HEK293 (cell line): ENCODE measurements at regions not wholly inside any gene's neighbourhood (a gene's known extent, or its start where the extent isn't known, plus 50 kb on each side); places are given as distances from the start of the nearest gene placed in this dataset.

Source experiments
- CTCF ChIA-PET: fragments of 350-600 bp; formaldehyde crosslinking; extraction: SDS; loops from one replicate; lab custom pipeline; 2021; ENCODE audit warnings: antibody characterized with exemption; lab: Yijun Ruan, JAX
- POLR2A ChIA-PET: fragments of 300-600 bp; formaldehyde crosslinking; extraction: SDS; loops from one replicate; lab custom pipeline; 2020; ENCODE audit warnings: antibody characterized with exemption, inconsistent platforms; lab: Yijun Ruan, JAX
- H3K27ac ChIP-seq: fragments of 200-500 bp; sonication (Bioruptor generic); 2 replicates; pipeline ENCODE4 v1.5.1; 2014; ENCODE audit warnings: low read depth, low read length, control low read depth, inconsistent platforms; ENCODE audit errors: extremely low read depth
- H3K36me3 ChIP-seq, 2 experiments: fragments of 200-500 bp in 1 of 2; sonication (Bioruptor generic) in 1 of 2; 1 replicate in 1 of 2; 2 replicates in 1 of 2; pipeline ENCODE4 v1.5.1; 2014 to 2017; ENCODE audit warnings: inconsistent platforms in 2 of 2, low read length in 2 of 2; ENCODE audit not compliant: control insufficient read depth in 2 of 2, insufficient read depth in 1 of 2
- H3K4me1 ChIP-seq: fragments of 200-500 bp; sonication (Bioruptor generic); 2 replicates; pipeline ENCODE4 v1.5.1; 2014; ENCODE audit warnings: mild to moderate bottlenecking, low read length, inconsistent platforms; ENCODE audit not compliant: control insufficient read depth, insufficient read depth
- H3K4me3 ChIP-seq: 2 replicates; pipeline ENCODE4 v1.5.1; 2011; ENCODE audit warnings: low read depth, mild to moderate bottlenecking, control low read depth, low read length, moderate library complexity
- H3K9me3 ChIP-seq: fragments of 200-500 bp; sonication (Bioruptor generic); 2 replicates; pipeline ENCODE4 v1.5.1; 2014; ENCODE audit warnings: low read depth, low read length, inconsistent platforms; ENCODE audit not compliant: control insufficient read depth, insufficient read depth
- BCL6B ChIP-seq: fragments of 450-650 bp; formaldehyde crosslinking; IDR thresholded peaks from 2 replicates; pipeline ENCODE4 v1.5.1; 2017; ENCODE audit warnings: missing biosample characterization, missing genetic modification characterization
- GLIS1 ChIP-seq: fragments of 450-650 bp; formaldehyde crosslinking; IDR thresholded peaks from 2 replicates; pipeline ENCODE4 v1.5.1; 2016; ENCODE audit warnings: missing biosample characterization, missing genetic modification characterization
- HIC1 ChIP-seq: fragments of 450-650 bp; formaldehyde crosslinking; IDR thresholded peaks from 2 replicates; pipeline ENCODE4 v1.5.1; 2016; ENCODE audit warnings: missing biosample characterization, missing genetic modification characterization
- IKZF3 ChIP-seq: fragments of 450-650 bp; IDR thresholded peaks from 2 replicates; pipeline ENCODE4 v1.5.0; 2018; ENCODE audit warnings: missing biosample characterization, mild to moderate bottlenecking, missing genetic modification characterization, moderate library complexity
- OVOL3 ChIP-seq: fragments of 450-650 bp; formaldehyde crosslinking; IDR thresholded peaks from 2 replicates; pipeline ENCODE4 v1.5.1; 2016; ENCODE audit warnings: missing biosample characterization, missing genetic modification characterization
- PRDM10 ChIP-seq: fragments of 450-650 bp; formaldehyde crosslinking; IDR thresholded peaks from 2 replicates; pipeline ENCODE4 v1.5.1; 2016; ENCODE audit warnings: missing biosample characterization, missing genetic modification characterization
- PRDM6 ChIP-seq: fragments of 450-650 bp; formaldehyde crosslinking; IDR thresholded peaks from 2 replicates; pipeline ENCODE4 v1.5.1; 2017; ENCODE audit warnings: missing biosample characterization, missing genetic modification characterization
- ZBTB6 ChIP-seq: fragments of 450-650 bp; formaldehyde crosslinking; IDR thresholded peaks from 2 replicates; pipeline ENCODE4 v1.5.1; 2017; ENCODE audit warnings: missing biosample characterization, missing genetic modification characterization
- ZFHX2 ChIP-seq: fragments of 450-650 bp; formaldehyde crosslinking; conservative IDR thresholded peaks from 2 replicates; pipeline ENCODE4 v1.5.1; 2016; ENCODE audit warnings: missing biosample characterization, missing genetic modification characterization
- ZNF132 ChIP-seq: fragments of 450-650 bp; formaldehyde crosslinking; IDR thresholded peaks from 2 replicates; pipeline ENCODE4 v1.5.1; 2017; ENCODE audit warnings: missing biosample characterization, missing genetic modification characterization, borderline replicate concordance
- ZNF184 ChIP-seq: fragments of 450-650 bp; IDR thresholded peaks from 2 replicates; pipeline ENCODE4 v1.5.1; 2018; ENCODE audit warnings: missing biosample characterization, mild to moderate bottlenecking, missing genetic modification characterization
- ZNF280D ChIP-seq: fragments of 450-650 bp; formaldehyde crosslinking; IDR thresholded peaks from 2 replicates; pipeline ENCODE4 v1.5.1; 2016; ENCODE audit warnings: missing biosample characterization, missing genetic modification characterization
- ZNF398 ChIP-seq: fragments of 450-650 bp; formaldehyde crosslinking; IDR thresholded peaks from 2 replicates; pipeline ENCODE4 v1.5.1; 2017; ENCODE audit warnings: missing biosample characterization, missing genetic modification characterization
- ZNF488 ChIP-seq: fragments of 450-650 bp; formaldehyde crosslinking; IDR thresholded peaks from 2 replicates; pipeline ENCODE4 v1.5.1; 2016; ENCODE audit warnings: missing biosample characterization, missing genetic modification characterization
- ZNF658 ChIP-seq: fragments of 450-650 bp; formaldehyde crosslinking; IDR thresholded peaks from 2 replicates; pipeline ENCODE4; 2016; ENCODE audit warnings: missing biosample characterization, missing genetic modification characterization

- no peak for TF ChIP-seq ZNF184
- TF ChIP-seq PRDM6: peak; percentile 38; the same call in 1 of the 2 replicates
- Histone ChIP-seq H3K4me3 (no peak overlapping the region), H3K27ac (no peak overlapping the region), H3K36me3 (no peaks in the 10 kb centered on the region), H3K9me3 (no peaks in the 10 kb centered on the region), H3K4me1 (no peaks in the 10 kb centered on the region; the same call in 1 of the 2 replicates)
- ChIA-PET POLR2A (no interaction called here), CTCF (interaction anchor here (0.6 kb wide), 1 partner anchor 438 kb away, joined by 4 read pairs; no protein-coding TSS in a partner anchor)
These were observed 559.6 kb upstream of the GRAMD2B start for GRCh38 chr5:125863579-125863978.

GRCh38 chr5:125865166-125865815, 557.9 kb upstream of the GRAMD2B start:
- ChIA-PET POLR2A (no interaction called here), CTCF (no interaction called here)
- H3K27ac ChIP-seq: no peak overlapping the region
- no peaks in the 10 kb centered on the region for H3K36me3 ChIP-seq
- H3K9me3 ChIP-seq: no peaks in the 10 kb centered on the region
- H3K4me1 ChIP-seq: no peaks in the 10 kb centered on the region; the same call in 1 of the 2 replicates
- no peak overlapping the region for H3K4me3 ChIP-seq
- TF ChIP-seq BCL6B (tag by site-specific recombination) (no peak), ZNF658 (tag by site-specific recombination) (no peak), PRDM10 (no peak), ZBTB6 (no peak), IKZF3 (tag by site-specific recombination) (no peak), ZFHX2 (tag by site-specific recombination) (no peak), GLIS1 (tag by site-specific recombination) (no peak), ZNF132 (no peak), ZNF280D (tag by site-specific recombination) (no peak), ZNF398 (tag by site-specific recombination) (no peak), OVOL3 (tag by site-specific recombination) (no peak), ZNF488 (tag by site-specific recombination) (no peak), HIC1 (tag by site-specific recombination) (no peak)
